PC-3 (cell line): ENCODE measurements at regions not wholly inside any gene's neighbourhood (a gene's known extent, or its start where the extent isn't known, plus 50 kb on each side); places are given as distances from the start of the nearest gene placed in this dataset.

Experiments
- ATAC-seq: fragments of 200-7000 bp; cut with Tn5 transposase; 2 replicates; pipeline ENCODE4 v1.9.1; 2020; ENCODE audit warnings: mild to moderate bottlenecking, moderate library complexity
- BruUV-seq: library from RNA; stranded (reverse); fragments of 400-500 nt; replicated peaks from 2 replicates; lab custom pipeline; 2021; lab: Mats Ljungman, UMichigan
- CTCF ChIA-PET: fragments of 300-600 bp; sonication (Branson Sonifier 250); formaldehyde crosslinking; loops from one replicate; lab custom pipeline; 2022; ENCODE audit warnings: antibody characterized with exemption; lab: Charles Lee
- POLR2A ChIA-PET: fragments of 300-600 bp; sonication (Branson Sonifier 250); formaldehyde crosslinking; loops from one replicate; lab custom pipeline; 2022; ENCODE audit warnings: antibody characterized with exemption; ENCODE audit not compliant: unreplicated experiment; lab: Charles Lee
- DNase-seq: peaks from one replicate; pipeline ENCODE4 v3.0.0-alpha.2; 2015
- H2AFZ ChIP-seq: fragments of 300-600 bp; sonication (generic); 2 replicates; pipeline ENCODE4 v1.6.0; 2016; ENCODE audit warnings: antibody characterized with exemption, low read length
- H3F3A ChIP-seq: fragments of 300-600 bp; sonication (generic); one replicate; pipeline ENCODE4 v1.6.0; 2017; ENCODE audit warnings: antibody characterized with exemption, low read length, control low read depth, mild to moderate bottlenecking; ENCODE audit not compliant: unreplicated experiment
- H3K27ac ChIP-seq: fragments of 300-600 bp; sonication (generic); 2 replicates; pipeline ENCODE4 v1.5.1; 2016; ENCODE audit warnings: mild to moderate bottlenecking, low read length
- H3K27me3 ChIP-seq: fragments of 300-600 bp; sonication (generic); 2 replicates; pipeline ENCODE4 v1.6.1; 2016; ENCODE audit warnings: low read length, mixed read lengths
- H3K36me3 ChIP-seq: fragments of 300-600 bp; sonication (generic); 2 replicates; pipeline ENCODE4 v1.6.1; 2016; ENCODE audit warnings: low read depth, mixed run types, low read length, mixed read lengths
- H3K4me1 ChIP-seq: fragments of 300-600 bp; sonication (generic); 2 replicates; pipeline ENCODE4 v1.5.1; 2016; ENCODE audit warnings: low read length; ENCODE audit not compliant: insufficient read depth
- H3K4me2 ChIP-seq: fragments of 300-600 bp; sonication (generic); 2 replicates; pipeline ENCODE4 v1.6.0; 2016; ENCODE audit warnings: low read length
- H3K4me3 ChIP-seq: fragments of 300-600 bp; sonication (generic); 2 replicates; pipeline ENCODE4 v1.5.1; 2016; ENCODE audit warnings: mild to moderate bottlenecking, low read length, mixed read lengths
- H3K79me2 ChIP-seq: fragments of 300-600 bp; sonication (generic); 2 replicates; pipeline ENCODE4 v1.6.1; 2017; ENCODE audit warnings: low read length, mixed read lengths
- H3K9ac ChIP-seq: fragments of 300-600 bp; sonication (generic); 2 replicates; pipeline ENCODE4 v1.6.0; 2016; ENCODE audit warnings: mild to moderate bottlenecking, low read length
- H3K9me2 ChIP-seq: fragments of 300-600 bp; sonication (generic); replicated peaks from 2 replicates; pipeline ENCODE4 v1.6.1; 2016; ENCODE audit warnings: mixed run types, low read length, mixed read lengths
- H3K9me3 ChIP-seq: fragments of 300-600 bp; sonication (generic); 2 replicates; pipeline ENCODE4 v1.6.1; 2016; ENCODE audit warnings: low read length, mixed read lengths
- H4K20me1 ChIP-seq: fragments of 300-600 bp; sonication (generic); 2 replicates; pipeline ENCODE4 v1.6.1; 2016; ENCODE audit warnings: low read length, mixed read lengths
- CTCF ChIP-seq: fragments of 300-600 bp; sonication (generic); conservative IDR thresholded peaks from 2 replicates; pipeline ENCODE4 v1.5.1; 2017; ENCODE audit warnings: antibody characterized with exemption, low read depth, mild to moderate bottlenecking, low read length
- EZH2 ChIP-seq: fragments of 300-600 bp; sonication (generic); IDR thresholded peaks from one replicate; pipeline ENCODE4 v1.6.1; 2017; ENCODE audit warnings: antibody characterized with exemption, mild to moderate bottlenecking, low read length; ENCODE audit not compliant: unreplicated experiment
- EZH2phosphoT487 ChIP-seq: fragments of 300-600 bp; sonication (generic); IDR thresholded peaks from 2 replicates; pipeline ENCODE4 v1.6.1; 2018; ENCODE audit warnings: mild to moderate bottlenecking, antibody characterized with exemption, low read length, borderline replicate concordance
- intact Hi-C: fragments of 100-400 bp; cut with micrococcal nuclease; formaldehyde crosslinking; loops from 2 replicates; pipeline ENCODE4 v1.9.0; 2023

DNA sequence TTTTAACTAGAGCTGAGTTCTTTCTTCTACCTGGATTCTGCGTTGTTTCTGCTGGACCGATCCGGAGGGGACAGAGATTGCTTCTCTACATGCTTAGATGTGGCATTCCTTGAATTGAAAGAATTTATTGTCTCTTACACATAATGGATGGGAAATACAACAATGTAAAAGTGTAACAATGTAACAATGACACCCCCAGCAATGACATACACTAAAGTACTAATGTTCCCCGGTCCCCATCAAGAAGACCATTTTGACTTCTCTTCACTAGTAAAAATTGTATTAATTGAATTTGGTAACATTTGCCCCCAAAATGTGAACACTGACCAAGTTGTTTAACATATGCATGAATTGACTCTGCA, 760.2 kb downstream of the TAF11L14 start:
- Histone ChIP-seq H4K20me1 (no peaks in the 10 kb centered on the region), H2AFZ (no peak overlapping the region), H3K9ac (no peak overlapping the region), H3K9me2 (no peaks in the 10 kb centered on the region), H3K27ac (no peak overlapping the region), H3K27me3 (no peaks in the 10 kb centered on the region), H3F3A (no peaks in the 10 kb centered on the region), H3K4me2 (no peak overlapping the region), H3K4me3 (no peak overlapping the region), H3K79me2 (no peaks in the 10 kb centered on the region), H3K9me3 (no peaks in the 10 kb centered on the region), H3K36me3 (no peaks in the 10 kb centered on the region), H3K4me1 (0 out of 2 replicates have a peak, but pooled peaks cover 3% of the 10 kb centered on the region)
- DNase-seq (no peak), ATAC-seq (no peak)
- intact Hi-C loops = loop anchor here (1.0 kb wide), 2 partner anchors 72 to 304 kb away; no protein-coding TSS in a partner anchor
- BruUV-seq = no TSS peak
- TF ChIP-seq EZH2phosphoT487 = no peak
- TF ChIP-seq CTCF = peak; percentile 5; the same call in 1 of the 2 replicates
- POLR2A ChIA-PET = interaction anchor here (0.6 kb wide), 1 partner anchor 1203 kb away, joined by 7 read pairs; no protein-coding TSS in a partner anchor
- CTCF ChIA-PET = interaction anchor here (0.6 to 0.7 kb wide), 3 partner anchors 73 to 999 kb away, joined by 3 to 5 read pairs (median 3); no protein-coding TSS in a partner anchor

DNA sequence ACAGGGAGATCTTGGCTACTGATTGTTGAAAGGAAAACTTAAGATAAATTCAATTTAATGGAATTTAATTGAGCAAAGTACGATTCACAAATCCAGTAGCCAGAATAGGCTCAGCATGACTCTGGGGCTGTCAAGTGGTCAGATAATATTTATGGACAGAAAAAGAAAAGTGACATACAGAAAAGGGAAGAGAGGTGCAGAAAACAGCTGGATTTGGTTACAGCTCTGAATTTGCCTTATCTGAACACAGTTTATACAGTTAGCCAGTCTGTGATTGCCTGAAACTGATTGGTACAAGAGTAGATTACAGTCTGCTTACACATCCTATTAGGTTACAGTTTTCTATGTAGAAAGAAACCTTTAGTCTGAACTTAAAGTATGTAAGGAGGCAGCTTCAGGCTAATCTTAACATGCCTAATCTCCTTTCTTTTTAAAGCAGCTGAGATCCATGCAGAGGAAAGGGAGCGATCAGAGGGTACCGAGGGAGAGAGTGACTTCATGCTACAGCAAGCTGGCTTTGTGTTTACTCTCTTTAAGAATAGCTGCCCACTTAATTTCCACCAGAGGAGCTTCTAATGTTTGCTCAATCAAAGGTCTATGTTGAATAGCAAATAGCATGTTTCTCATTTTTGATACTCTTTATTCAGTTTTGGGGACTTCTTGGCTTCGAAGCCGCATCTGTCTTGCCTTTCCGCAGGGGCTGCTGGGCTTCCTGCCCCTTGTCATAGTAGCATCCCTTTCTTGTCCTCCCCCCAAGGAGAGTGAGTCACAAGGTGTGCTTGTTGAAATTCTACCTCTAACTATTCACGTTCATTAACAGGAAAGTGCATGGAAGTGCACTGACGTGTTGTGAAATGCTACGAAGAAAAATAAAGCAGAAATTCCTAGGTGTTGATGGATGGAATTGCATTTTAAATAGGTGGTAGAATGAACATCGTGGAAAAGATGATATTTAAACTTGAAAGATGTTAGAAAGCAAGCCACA, 761.2 kb downstream of the TAF11L14 start:
- Histone ChIP-seq H3K4me1 (0 out of 2 replicates have a peak, but pooled peaks cover 3% of the 10 kb centered on the region), H3K27ac (no peak overlapping the region)

More for the DNA sequence above, 761.2 kb downstream of the TAF11L14 start:
- Histone ChIP-seq H3K79me2 (no peaks in the 10 kb centered on the region), H3K4me2 (no peak overlapping the region), H3K9me3 (no peaks in the 10 kb centered on the region), H2AFZ (no peak overlapping the region), H3K4me3 (no peak overlapping the region), H3K9ac (no peak overlapping the region), H3K9me2 (no peaks in the 10 kb centered on the region), H3K27me3 (no peaks in the 10 kb centered on the region), H3K36me3 (no peaks in the 10 kb centered on the region), H4K20me1 (no peaks in the 10 kb centered on the region), H3F3A (no peaks in the 10 kb centered on the region)
- TF ChIP-seq EZH2phosphoT487 (no peak), EZH2 (no peak), CTCF (no peak)
- intact Hi-C loops = no loop called here
- DNase-seq = no peak
- no peak for ATAC-seq
- ChIA-PET POLR2A (no interaction called here), CTCF (no interaction called here)
- no TSS peak for BruUV-seq
